Bronchial epithelial cell (primary cell): ENCODE measurements at regions not wholly inside any gene's neighbourhood (a gene's known extent, or its start where the extent isn't known, plus 50 kb on each side); places are given as distances from the start of the nearest gene placed in this dataset.

Experiments used
- DNase-seq: peaks from one replicate; pipeline ENCODE4 v3.0.0-alpha.2; 2010; ENCODE audit warnings: low read depth
- FAIRE-seq: peaks from 2 replicates; lab custom pipeline; 2011; peaks lifted over from hg19 to GRCh38; lab: Jason Lieb, UNC
- H3K27me3 ChIP-seq: 2 replicates; pipeline ENCODE4 v1.5.1; 2011; ENCODE audit warnings: low read length; ENCODE audit not compliant: control insufficient read depth, insufficient read depth
- H3K36me3 ChIP-seq: 2 replicates; pipeline ENCODE4 v1.5.1; 2011; ENCODE audit warnings: low read length; ENCODE audit not compliant: control insufficient read depth, insufficient read depth
- H3K4me3 ChIP-seq: 2 replicates; pipeline ENCODE4 v1.5.1; 2011; ENCODE audit warnings: mild to moderate bottlenecking, low read depth, low read length, control low read depth
- CTCF ChIP-seq: IDR thresholded peaks from 2 replicates; pipeline ENCODE4 v1.5.1; 2011; ENCODE audit warnings: mild to moderate bottlenecking, moderate library complexity, low read length, control low read depth, inconsistent platforms; ENCODE audit not compliant: insufficient read depth, severe bottlenecking

- no peak for FAIRE-seq
- Histone ChIP-seq H3K27me3 (no peaks in the 10 kb centered on the region), H3K4me3 (no peak overlapping the region), H3K36me3 (no peaks in the 10 kb centered on the region)
- no peak for TF ChIP-seq CTCF
- no peak for DNase-seq
Observed at GRCh38 chr4:32226733-32227132, 1506.6 kb downstream of the PCDH7 start.

GRCh38 chr4:32243926-32244325 is 1523.8 kb downstream of the PCDH7 start:
- no peak overlapping the region for H3K4me3 ChIP-seq
- no peak for FAIRE-seq
- no peak for DNase-seq
- H3K36me3 ChIP-seq, result no peaks in the 10 kb centered on the region
- no peak for TF ChIP-seq CTCF
- no peaks in the 10 kb centered on the region for H3K27me3 ChIP-seq

- no peaks in the 10 kb centered on the region for H3K27me3 ChIP-seq
- FAIRE-seq (no peak), DNase-seq (peak; percentile 9)
- H3K36me3 ChIP-seq, result no peaks in the 10 kb centered on the region
- no peak overlapping the region for H3K4me3 ChIP-seq
- no peak for TF ChIP-seq CTCF
Observed at GRCh38 chr4:32249040-32249439, 1528.9 kb downstream of the PCDH7 start.

GRCh38 chr4:32251126-32251525 is 1531.0 kb downstream of the PCDH7 start:
- Histone ChIP-seq H3K27me3 (no peaks in the 10 kb centered on the region), H3K4me3 (no peak overlapping the region), H3K36me3 (no peaks in the 10 kb centered on the region)
- FAIRE-seq (no peak), DNase-seq (peak; percentile 5)
- no peak for TF ChIP-seq CTCF

GRCh38 chr4:32251926-32252325 is 1531.8 kb downstream of the PCDH7 start:
- FAIRE-seq, result no peak
- no peak overlapping the region for H3K4me3 ChIP-seq
- no peaks in the 10 kb centered on the region for H3K36me3 ChIP-seq
- no peak for DNase-seq
- no peak for TF ChIP-seq CTCF
- no peaks in the 10 kb centered on the region for H3K27me3 ChIP-seq

- DNase-seq (no peak), FAIRE-seq (no peak)
- no peak overlapping the region for H3K4me3 ChIP-seq
- no peak for TF ChIP-seq CTCF
- no peaks in the 10 kb centered on the region for H3K27me3 ChIP-seq
- no peaks in the 10 kb centered on the region for H3K36me3 ChIP-seq
Observed at GRCh38 chr4:32254216-32254615, 1534.0 kb downstream of the PCDH7 start.
